Fibroblast of pulmonary artery (primary cell): ENCODE measurements at regions not wholly inside any gene's neighbourhood (a gene's known extent, or its start where the extent isn't known, plus 50 kb on each side); places are given as distances from the start of the nearest gene placed in this dataset.

Experiments used
- DNase-seq: peaks from one replicate; pipeline ENCODE4 v3.0.0-alpha.2; 2010; ENCODE audit warnings: low read depth
- H3K4me3 ChIP-seq: replicated peaks from 2 replicates; pipeline ENCODE4 v1.5.1; 2011; ENCODE audit warnings: low read depth, mild to moderate bottlenecking, control low read depth, low read length, moderate library complexity
- CTCF ChIP-seq: IDR thresholded peaks from 2 replicates; pipeline ENCODE4 v1.5.1; 2011; ENCODE audit warnings: mild to moderate bottlenecking, control low read depth, low read length, inconsistent platforms; ENCODE audit errors: missing control alignments

GRCh38 chr22:42180349-42180842 is 49.8 kb upstream of the CYP2D6 start:
- H3K4me3 ChIP-seq, result no peak overlapping the region
- no peak for DNase-seq
- TF ChIP-seq CTCF, result no peak
